Inflammatory macrophage treated with lipopolysaccharide for 4 hours (primary cell): ENCODE measurements at regions not wholly inside any gene's neighbourhood (a gene's known extent, or its start where the extent isn't known, plus 50 kb on each side); places are given as distances from the start of the nearest gene placed in this dataset.
A peak's percentile ranks its signal among the peaks of the same experiment; 100 is the strongest.

ENCODE experiments used
- DNase-seq: peaks from one replicate; pipeline ENCODE4 v3.0.0-alpha.2; 2020

DNA sequence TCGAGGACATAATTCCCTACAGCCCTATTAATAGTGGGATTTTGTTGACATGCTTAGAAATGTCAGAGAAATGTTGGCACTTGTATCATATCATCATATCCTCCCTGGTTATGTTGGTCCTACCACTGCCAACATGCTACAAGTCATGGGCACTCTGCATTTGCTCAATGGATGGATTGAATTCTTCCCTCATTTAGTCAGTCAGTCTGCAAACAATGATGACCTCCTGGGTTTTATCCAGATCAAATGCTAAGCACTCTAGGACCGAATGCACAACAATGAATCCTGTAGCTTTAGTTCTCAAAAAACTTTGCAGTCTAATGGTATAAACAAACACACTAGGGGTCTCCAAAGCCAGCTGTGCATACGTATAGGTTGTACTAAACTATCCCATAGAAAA lies 357.2 kb upstream of the DPYD start:
- no peak for DNase-seq

DNA sequence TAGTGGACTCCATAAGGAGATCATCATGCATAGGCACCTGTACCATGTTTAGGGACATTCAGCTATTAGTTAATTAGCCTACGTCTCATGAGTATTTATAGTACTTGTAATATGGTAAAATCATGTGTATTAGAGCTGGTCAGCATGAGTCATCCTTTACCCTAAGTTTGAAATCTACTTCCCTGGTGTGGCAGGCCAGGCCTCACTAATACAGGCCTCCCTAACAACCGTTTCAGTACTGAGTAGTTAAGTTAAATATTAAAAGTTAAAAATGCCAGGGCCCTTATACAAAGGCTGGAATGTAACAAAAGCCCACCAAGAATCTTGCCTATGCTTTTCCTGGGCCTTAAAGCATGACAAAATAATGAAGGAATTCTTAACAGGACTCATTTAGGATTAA lies 356.3 kb upstream of the DPYD start:
- peak; percentile 41 for DNase-seq

DNA sequence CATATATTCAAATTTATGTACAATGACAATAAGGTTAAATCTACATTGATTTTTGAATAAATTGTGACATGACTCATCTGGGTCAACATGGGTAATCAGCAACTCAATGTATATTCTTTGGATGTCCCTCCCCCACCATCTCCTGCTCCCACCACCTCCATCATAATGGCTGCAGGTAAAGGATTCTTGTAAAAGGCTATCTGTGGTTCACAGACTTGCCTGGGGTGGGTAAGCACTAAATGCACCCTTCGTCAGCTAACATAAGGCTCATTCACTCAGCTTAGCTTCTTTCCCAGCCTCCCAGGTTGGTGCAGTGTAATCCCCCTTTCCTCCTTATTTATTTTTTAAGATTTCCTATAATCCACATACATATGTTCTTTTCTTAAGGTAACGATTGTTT lies 355.7 kb upstream of the DPYD start:
- DNase-seq = no peak

DNA sequence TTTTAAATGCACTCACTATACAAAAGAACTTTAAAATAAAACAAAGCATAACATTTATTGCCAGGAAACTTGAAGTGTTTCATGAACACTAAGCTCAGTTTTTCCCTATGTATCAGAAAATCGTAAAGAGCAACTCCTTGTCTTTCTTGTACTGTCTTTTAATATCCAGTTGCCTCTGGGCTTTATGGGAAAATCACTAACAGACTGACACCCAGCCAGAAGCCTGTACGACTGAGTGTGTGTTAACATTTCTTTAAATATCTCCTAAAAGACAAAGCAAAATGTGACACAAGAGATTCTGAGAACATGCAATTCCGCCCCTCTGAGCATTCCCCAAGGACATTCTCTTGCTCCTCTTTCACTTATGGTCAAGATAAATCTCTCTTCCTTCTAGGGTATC lies 347.5 kb upstream of the DPYD start:
- DNase-seq = no peak

DNA sequence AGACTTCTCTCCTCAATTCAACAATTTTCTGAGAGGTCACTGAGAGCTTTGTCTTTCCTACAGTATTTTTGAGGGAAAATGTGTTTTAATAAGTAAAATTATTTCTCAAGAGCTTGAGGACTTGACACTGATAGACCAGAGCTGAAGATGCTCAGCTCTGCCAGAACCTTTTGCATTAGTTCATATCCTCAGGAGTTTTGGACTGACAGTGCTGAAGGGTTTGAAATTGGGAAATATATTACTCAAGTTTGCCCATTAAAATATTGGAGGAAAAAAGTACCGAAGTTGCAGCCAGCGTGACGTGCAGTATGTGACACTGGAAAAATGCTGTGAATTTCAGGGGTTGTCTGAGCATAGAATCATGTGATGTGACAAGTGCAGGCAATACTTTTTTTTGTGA lies 346.6 kb upstream of the DPYD start:
- no peak for DNase-seq

DNA sequence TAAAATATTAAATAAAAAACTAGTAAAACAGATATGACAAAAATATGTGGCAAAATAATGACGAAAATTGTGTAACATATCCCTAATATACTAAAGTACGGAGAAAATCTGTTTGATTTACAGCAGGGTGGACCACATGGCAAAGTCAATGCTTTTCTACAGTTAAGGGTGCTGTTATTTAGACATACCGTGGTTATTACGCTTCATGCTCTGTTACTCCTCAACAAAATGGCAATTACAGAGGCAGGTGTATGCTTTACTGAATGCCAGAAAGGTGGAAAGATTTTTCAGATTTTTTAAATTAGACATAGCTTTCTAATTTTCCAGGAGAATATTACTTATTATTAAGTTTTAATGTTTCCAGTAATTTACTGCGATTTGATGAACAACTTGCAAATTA lies 343.9 kb upstream of the DPYD start:
- no peak for DNase-seq

DNA sequence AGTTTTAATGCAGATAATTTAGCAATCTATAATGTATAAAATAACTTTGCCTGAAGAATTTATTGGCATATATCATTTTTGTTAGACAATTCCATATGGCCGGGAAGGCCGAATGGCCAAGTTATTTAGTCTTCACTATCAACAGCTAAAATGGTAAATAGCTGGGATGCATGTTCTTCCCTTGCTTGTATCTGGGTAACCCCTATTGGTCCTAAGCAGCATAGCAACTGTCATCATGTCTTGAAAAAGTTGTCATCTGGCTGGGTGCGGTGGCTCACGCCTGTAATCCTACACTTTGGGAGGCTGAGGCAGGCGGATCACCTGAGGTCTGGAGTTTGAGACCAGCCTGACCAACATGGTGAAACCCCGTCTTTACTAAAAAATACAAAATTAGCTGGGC lies 340.0 kb upstream of the DPYD start:
- DNase-seq = no peak

DNA sequence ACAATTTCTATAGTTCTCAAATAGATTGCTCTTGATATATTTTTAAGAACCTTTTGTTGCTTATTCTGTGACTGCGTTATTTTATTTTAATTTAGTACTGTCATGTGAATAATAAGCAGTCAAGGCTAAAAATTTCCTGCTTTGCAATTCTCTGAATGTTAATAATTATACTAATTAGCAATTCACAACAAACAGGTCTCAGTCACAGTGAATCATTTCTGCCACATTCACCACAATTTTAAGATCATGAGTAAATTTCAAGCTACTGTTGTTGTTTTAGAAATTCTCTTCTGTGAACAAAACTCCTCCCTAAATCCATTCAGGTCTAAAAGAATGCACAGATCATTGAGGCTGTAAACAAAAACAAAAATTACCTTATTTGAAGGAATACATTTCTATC lies 339.6 kb upstream of the DPYD start:
- DNase-seq = no peak

DNA sequence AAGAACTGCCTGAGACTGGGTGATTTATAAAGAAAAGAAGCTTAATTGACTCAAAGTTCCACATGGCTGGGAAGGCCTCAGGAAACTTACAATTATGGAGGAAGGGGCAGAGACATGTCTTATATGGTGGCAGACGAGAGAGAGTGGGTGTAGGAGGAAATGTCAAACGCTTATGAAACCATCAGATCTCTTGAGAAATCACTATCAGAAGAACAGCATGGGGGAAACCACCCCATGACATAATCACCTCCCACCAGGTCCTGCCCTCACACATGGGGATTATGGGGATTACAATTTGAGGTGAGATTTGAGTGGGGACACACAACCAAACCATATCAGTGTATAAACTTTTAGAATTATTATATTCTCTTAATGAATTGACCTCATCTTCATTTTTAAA lies 335.9 kb upstream of the DPYD start:
- DNase-seq = peak; percentile 32

DNA sequence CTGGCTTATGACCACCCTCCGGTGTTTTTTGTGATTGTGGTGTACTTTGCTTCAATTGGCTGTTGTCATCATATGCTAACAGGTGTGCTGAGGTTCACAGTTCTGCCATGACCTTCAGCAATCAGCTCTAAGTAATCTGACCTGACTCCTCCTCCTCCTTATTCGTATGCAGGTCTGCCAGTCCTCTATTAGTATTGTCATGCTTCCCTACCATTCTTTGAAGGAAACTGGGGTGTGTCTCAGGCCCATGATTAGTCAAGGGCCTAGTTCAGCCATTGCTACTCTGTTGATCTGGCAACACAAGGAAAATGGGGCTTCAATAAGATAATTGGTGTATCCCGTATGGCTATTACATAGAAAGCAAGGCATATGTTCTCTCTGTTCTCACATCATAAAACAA lies 332.3 kb upstream of the DPYD start:
- DNase-seq = no peak

DNA sequence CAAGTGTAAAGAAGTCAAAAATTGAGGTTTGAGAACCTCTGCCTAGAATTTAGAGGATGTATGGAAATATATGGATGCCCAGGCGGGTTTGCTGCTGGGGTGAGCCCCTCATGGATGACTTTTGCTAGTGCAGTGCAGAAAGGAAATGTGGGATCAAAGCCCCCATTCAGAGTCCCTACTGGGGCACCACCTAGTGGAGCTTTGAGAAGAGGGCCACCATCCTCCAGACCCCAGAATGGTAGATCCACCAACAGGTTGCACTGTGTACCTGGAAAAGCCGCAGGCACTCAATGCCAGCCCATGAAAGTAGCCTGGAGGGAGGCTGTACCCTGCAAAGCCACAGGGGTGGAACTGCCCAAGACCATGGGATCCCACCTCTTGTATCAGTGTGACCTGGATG lies 330.7 kb upstream of the DPYD start:
- DNase-seq = no peak

DNA sequence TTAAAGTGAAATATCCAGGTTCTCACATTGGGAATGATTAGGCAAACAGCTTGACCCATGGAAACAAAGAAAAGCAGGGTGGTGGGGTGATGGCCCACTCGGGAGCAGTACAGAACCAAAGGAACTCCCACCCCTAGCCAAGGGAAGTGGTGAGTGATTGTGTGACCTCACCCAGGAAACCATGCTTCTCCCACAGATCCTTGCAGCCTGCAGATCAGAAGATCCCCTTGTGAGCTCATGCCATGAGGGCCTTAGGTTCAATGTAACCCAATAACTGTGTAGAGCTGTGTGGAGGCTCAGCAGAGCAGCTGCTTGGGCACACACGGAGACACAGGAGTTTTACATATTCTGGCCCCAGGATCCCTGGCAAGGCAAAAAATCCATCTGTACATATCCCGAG lies 311.8 kb upstream of the DPYD start:
- no peak for DNase-seq

DNA sequence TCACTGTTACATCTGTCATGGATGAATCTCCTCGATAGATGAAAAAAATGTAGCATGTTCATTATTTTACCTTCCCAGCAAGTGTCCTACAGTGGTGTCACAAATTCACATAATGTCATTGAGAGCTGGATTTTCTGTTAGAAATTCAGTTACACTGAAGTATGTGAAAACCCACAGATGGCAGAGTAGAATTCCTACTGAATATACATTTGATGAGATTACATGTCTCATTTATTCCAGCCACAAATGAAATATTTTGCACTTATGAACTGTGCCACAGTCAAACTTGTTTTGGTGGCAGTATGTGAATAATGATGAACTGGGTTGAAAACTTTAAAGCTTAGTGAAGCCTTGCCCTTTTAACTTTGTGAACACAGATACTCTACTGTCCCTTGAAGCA lies 301.9 kb upstream of the DPYD start:
- DNase-seq = no peak

DNA sequence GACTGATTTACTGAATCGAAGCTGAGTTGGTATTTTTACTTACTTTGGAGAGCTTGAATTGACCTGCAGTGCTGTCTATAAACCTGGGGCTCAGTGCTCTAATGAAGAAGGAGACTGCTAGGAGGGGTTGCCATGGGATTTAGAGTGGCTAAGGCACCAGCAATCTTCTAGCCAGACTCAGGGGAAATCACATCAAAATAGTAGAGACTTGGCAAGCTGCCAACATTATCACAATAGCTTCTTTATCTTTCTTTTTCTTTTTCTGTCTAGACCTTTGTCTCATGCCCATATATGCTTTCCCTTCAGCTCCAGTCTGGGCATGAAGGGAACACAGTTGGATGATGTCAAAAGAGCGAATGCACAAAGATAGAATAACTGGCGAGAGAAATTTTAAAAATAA lies 301.1 kb upstream of the DPYD start:
- DNase-seq = no peak

DNA sequence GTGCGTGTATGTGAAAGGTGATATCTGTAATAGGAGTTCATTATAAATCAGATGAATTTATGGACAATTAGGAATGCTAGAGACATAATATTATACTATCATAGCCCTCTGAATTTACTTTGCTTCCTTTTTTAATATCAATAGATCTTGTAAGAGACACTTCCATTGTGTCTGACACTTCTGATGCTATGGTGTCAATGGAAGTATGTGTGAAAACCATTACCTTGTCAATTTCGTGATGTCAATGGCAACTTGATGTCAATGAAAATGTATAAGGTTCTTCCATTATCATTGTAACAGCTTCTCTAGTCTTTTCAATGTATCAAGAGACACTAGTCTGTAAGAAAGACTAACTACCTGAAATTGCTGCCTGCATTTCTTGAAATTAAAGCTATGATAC lies 296.8 kb upstream of the DPYD start:
- no peak for DNase-seq

DNA sequence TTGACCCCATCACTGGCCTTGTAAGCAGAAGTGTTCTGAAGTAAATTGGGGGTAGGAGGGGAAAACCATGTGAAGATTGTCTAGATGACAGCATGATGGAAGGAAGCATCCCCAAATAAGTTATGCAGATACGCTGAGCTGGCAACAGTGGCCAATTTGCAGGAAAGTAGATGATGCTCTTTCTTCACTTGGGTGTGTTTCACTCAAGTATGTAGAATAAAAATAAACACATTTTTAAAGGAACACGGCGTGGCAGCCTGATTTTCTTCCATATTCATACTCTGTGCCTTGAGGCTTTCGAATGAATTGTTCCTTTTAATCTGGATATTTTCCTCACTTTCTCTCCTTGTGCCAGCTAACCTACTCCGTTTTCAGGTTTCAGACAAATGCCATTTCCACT lies 295.5 kb upstream of the DPYD start:
- no peak for DNase-seq

DNA sequence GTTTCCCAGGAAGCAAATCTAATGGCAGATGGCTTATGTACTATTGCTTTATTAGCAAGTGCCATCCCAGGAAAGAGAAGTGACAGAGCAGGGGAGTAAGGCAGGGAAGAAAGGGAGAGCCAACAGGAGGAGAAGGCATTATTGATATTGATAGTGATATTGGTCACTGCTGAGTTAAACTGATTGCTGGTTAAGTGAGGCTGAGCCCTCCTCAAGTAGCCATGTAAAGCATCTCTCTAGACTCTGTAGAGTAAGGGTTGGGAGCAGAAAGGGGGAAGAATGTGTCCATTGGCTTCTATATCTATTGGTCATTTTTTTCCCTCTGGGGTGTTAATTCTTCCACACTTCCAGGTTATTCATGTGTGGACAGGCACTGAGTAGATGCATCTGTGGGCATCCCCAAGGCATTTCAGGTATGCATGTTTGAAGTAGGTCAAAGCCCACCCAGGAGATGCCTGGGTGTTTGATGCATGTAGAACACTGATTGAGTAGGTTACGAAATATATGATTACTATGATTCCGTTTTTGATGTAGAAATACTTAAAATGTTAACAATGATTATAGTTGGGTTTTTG lies 290.5 kb upstream of the DPYD start:
- no peak for DNase-seq

DNA sequence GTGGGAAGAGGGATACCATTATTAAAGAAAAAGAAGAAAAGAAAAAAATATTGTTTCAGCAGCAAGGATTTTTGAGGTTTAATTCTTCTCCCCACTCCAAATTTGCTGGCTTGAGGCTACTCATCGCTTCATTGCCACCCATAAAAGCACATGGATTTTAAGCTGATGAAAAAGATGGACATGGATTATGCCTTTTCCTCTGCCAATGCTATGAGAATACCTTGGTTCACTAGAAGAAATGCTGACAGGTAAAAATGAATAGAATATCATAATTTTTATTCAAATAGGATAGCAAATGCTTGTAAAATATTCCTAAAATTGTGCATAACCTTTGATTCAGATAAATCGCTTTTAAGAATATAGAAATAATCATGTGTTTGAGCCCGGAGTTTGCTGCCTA lies 289.7 kb upstream of the DPYD start:
- DNase-seq = no peak

DNA sequence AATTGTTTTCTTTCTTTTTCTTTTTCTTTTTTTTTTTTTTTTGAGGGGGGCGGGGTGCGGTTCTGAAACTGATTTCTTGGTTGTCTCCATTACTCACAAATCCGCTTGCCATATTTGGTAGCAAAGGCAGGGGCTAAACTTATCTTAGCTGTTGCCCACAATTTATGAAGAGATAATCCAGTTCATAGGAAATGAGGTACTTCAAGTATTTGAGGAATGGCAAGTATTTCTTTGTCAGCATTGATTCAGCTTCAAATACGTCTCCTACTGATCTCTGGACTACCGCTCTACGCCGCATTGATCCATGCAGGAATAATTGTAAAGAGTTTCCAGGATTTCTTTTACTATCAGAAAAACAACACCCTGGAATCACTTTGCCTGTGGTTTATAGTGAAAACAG lies 289.2 kb upstream of the DPYD start:
- no peak for DNase-seq

DNA sequence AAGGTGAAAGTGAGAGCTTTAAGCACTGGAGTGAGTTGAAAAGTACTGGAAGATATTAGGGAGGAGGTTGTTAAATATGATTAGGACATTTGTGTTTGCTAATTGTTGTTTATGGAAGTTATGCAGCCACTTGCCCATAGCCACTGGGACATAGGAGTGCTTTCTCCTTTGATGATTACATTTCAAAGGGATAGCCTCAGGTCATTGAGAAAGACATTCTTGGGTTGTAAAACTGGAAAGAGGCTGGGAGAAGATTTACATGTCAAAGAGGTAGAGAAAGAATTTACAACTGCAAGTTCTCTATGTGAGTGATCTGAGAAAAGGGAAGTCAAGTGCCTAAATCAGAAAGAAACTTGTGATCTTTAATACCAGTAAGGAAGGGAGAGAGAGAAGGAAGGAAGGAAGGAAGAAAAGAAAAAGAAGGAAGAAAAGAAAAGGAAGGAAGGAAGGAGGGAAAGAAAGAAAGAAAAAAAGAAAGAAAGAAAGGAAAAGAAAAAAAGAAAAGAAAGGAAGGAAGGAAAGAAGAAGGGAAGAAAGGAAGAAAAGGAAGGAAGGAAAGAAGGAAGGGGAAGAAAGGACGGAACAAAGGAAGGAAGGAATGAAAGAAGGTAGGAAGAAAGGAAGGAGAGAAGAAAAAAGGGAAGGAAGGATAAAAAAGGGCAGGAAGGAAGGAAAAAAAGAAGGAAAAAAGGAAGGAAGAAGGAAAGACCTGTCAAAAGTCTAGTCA lies 284.6 kb upstream of the DPYD start:
- no peak for DNase-seq

DNA sequence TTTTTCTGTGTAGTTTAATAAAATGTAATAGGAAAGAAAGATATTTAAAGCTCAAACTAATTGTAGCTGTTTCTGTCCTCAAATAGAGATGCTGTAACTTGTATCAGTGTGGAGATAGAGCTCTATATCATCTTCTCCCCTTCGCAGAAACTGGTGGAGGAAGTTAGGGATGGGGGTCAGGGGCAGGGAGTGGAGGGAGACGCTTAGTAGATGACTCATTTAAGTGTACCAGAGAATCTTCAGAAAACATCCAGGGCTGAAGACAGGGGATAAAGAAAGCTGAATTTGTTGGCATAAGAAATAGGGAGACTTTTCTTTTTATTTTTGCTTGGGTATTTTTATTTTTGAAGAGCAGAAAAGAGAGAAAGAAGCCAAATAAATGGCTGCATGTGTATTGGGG lies 282.6 kb upstream of the DPYD start:
- no peak for DNase-seq

DNA sequence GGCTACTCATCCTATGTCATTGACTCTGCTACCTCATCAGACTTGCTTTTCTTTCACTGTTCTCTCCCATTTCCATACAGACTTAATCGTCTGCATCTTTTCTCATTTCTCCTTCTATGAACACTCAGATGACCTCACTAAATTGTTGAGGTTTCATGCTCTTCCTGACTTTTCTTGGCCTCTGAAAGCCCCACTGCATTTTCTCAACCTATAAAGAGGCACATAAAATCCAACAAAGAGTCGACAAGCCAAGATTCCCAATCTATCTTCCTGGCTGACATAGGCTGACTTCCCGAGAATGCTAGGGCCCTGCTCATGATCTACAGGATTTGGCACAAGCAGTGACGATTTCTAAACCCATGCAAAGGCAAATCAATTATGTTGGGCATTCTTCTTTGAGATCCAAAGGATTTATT lies 280.8 kb upstream of the DPYD start:
- DNase-seq = no peak

DNA sequence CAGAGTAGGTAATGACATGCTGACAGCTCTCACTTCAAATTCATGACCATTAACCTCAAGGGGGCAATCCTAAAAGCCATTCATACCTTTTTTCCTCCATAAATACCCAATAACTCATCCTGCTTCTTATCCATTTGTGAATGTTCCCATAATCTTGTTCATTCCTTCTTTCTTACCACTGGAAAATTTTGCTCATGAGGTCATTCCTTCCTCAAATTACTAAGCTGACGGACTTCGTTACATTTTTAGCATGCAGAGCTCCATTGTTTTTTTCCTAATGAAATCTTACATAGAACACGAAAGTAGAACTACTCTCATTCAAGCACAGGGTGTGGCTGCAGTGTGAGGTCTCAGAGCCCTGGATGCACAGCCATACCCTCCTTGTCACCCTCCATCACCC lies 276.5 kb upstream of the DPYD start:
- DNase-seq = no peak

DNA sequence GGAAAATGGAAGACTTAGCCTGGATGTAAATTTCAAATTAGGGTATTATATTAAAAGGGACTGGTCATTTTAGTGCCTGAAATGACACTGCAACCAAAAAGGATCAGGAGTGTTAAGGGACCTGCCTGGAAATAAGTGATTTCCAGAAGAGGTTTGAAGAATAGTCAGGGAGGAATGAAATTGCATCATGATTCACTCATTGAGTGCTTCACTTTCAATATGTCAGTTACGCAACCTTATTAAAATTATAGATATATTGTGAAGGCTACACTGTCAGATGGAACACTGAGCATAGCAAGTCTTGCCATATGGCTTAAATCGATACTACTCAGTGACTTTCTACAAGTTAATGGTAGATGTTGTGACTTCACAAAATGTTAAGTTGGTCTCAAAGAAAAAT lies 275.2 kb upstream of the DPYD start:
- no peak for DNase-seq

DNA sequence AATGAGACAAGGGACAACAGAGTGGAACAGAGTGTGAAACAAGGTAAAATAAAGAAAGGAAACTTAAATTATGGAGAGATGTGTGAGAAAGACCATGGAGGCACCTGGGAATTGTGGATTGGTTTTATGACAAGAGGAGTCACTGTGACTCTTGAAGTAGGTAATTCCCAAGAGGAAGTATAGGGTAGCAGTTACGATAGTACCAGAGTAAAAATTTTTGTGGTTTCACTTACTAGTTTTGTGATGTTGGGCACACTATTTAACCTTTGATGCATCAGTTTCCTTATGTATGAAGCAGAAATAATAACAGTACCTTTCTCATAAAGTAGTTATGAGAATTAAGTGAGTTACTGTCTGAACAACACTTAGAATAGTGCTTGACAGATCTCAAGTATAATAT lies 267.9 kb upstream of the DPYD start:
- DNase-seq = peak; percentile 14
